DND-41 (cell line): ENCODE measurements at regions not wholly inside any gene's neighbourhood (a gene's known extent, or its start where the extent isn't known, plus 50 kb on each side); places are given as distances from the start of the nearest gene placed in this dataset.

Experiments used
- EZH2 ChIP-seq: IDR thresholded peaks from 3 replicates; pipeline ENCODE4 v1.6.1; 2012; ENCODE audit warnings: borderline replicate concordance, low read depth, mild to moderate bottlenecking, moderate library complexity, low read length, inconsistent platforms; ENCODE audit not compliant: severe bottlenecking
- TF ChIP-seq, protein P1 (sequence below): IDR thresholded peaks from 2 replicates; pipeline ENCODE4 v1.5.1; 2012; ENCODE audit warnings: borderline replicate concordance, low read length, moderate library complexity, mild to moderate bottlenecking; ENCODE audit not compliant: poor library complexity, severe bottlenecking; ENCODE audit errors: extremely low read depth

DNA sequence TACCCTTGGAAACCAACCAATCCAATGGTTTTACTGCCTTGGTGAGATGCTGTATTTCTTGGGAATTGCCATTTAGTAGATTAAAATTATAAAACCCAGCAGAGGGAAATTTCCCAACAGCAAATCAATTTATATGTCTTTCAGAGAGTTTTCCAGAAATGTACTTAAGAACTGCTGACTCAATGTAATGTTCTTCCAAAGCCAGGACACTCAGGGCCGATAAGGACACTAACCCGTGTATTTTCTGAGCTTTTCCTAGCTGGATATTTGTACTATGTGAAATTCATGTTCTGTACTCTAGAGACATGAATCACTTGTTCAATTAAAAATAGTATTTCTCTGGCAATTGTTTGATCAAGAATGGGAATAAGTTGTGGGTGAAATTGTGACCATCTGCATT, 121.4 kb downstream of the KCNJ2 start:
- TF ChIP-seq, protein P1, sequence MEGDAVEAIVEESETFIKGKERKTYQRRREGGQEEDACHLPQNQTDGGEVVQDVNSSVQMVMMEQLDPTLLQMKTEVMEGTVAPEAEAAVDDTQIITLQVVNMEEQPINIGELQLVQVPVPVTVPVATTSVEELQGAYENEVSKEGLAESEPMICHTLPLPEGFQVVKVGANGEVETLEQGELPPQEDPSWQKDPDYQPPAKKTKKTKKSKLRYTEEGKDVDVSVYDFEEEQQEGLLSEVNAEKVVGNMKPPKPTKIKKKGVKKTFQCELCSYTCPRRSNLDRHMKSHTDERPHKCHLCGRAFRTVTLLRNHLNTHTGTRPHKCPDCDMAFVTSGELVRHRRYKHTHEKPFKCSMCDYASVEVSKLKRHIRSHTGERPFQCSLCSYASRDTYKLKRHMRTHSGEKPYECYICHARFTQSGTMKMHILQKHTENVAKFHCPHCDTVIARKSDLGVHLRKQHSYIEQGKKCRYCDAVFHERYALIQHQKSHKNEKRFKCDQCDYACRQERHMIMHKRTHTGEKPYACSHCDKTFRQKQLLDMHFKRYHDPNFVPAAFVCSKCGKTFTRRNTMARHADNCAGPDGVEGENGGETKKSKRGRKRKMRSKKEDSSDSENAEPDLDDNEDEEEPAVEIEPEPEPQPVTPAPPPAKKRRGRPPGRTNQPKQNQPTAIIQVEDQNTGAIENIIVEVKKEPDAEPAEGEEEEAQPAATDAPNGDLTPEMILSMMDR, result no peak
- no peak for TF ChIP-seq EZH2
